ENCODE measurements at regions not wholly inside any gene's neighbourhood (a gene's known extent, or its start where the extent isn't known, plus 50 kb on each side); places are given as distances from the start of the nearest gene placed in this dataset.

GRCh38 chr20:16195671-16196070, 377.6 kb downstream of the KIF16B start:
- Histone ChIP-seq H3K27me3 (replicated peaks in 2 of 5; ENCODE audit: control insufficient read depth in 4 of 5, insufficient read depth in 5 of 5, low read length in 4 of 5) (no peaks in the 10 kb centered on the region), H3K4me3 (ENCODE audit: control insufficient read depth in 1 of 7, extremely low read depth in 1 of 7, insufficient read depth in 4 of 7, low read depth in 2 of 7, low read length in 6 of 7) (no peak overlapping the region), H3K36me3 (ENCODE audit: control insufficient read depth in 4 of 4, insufficient read depth in 4 of 4, low read length in 3 of 4) (no peaks in the 10 kb centered on the region), H3K4me1 (ENCODE audit: control extremely low read depth in 1 of 4, control insufficient read depth in 4 of 4, insufficient read depth in 4 of 4, low read length in 3 of 4) (no peaks in the 10 kb centered on the region), H3K27ac (ENCODE audit: insufficient read depth in 1 of 2, low read depth in 1 of 2, low read length in 2 of 2, poor library complexity in 1 of 2, severe bottlenecking in 2 of 2) (no peak overlapping the region), H3K9me3 (ENCODE audit: control extremely low read depth in 1 of 5, control insufficient read depth in 4 of 5, insufficient read depth in 2 of 5, low read depth in 1 of 5, low read length in 4 of 5) (peaks cover 0 to 2% (median 0%) of the 10 kb centered on the region in 5 experiments)
- ChIA-PET CTCF (no interaction called here), POLR2A (no interaction called here)
- DNase-seq, result no peak

- DNase-seq, result no peak
- POLR2A ChIA-PET, result no interaction called here
- Histone ChIP-seq H3K27me3 (replicated peaks in 2 of 5; ENCODE audit: control insufficient read depth in 4 of 5, insufficient read depth in 5 of 5, low read length in 4 of 5) (no peaks in the 10 kb centered on the region), H3K9me3 (ENCODE audit: control extremely low read depth in 1 of 5, control insufficient read depth in 4 of 5, insufficient read depth in 2 of 5, low read depth in 1 of 5, low read length in 4 of 5) (peaks cover 0 to 2% (median 0%) of the 10 kb centered on the region in 5 experiments), H3K36me3 (ENCODE audit: control insufficient read depth in 4 of 4, insufficient read depth in 4 of 4, low read length in 3 of 4) (no peaks in the 10 kb centered on the region), H3K27ac (ENCODE audit: insufficient read depth in 1 of 2, low read depth in 1 of 2, low read length in 2 of 2, poor library complexity in 1 of 2, severe bottlenecking in 2 of 2) (no peak overlapping the region), H3K4me3 (ENCODE audit: control insufficient read depth in 1 of 7, extremely low read depth in 1 of 7, insufficient read depth in 4 of 7, low read depth in 2 of 7, low read length in 6 of 7) (no peak overlapping the region), H3K4me1 (ENCODE audit: control extremely low read depth in 1 of 4, control insufficient read depth in 4 of 4, insufficient read depth in 4 of 4, low read length in 3 of 4) (no peaks in the 10 kb centered on the region)
- 93% methylated on average over 1 of the region's 2 CpGs for WGBS (ENCODE audit: insufficient coverage)
- CTCF ChIA-PET, result interaction anchor here (0.8 kb wide), 1 partner anchor 12 kb away, joined by 3 read pairs; no protein-coding TSS in a partner anchor
Observed at GRCh38 chr20:16194617-16195360, 378.5 kb downstream of the KIF16B start.

DNA sequence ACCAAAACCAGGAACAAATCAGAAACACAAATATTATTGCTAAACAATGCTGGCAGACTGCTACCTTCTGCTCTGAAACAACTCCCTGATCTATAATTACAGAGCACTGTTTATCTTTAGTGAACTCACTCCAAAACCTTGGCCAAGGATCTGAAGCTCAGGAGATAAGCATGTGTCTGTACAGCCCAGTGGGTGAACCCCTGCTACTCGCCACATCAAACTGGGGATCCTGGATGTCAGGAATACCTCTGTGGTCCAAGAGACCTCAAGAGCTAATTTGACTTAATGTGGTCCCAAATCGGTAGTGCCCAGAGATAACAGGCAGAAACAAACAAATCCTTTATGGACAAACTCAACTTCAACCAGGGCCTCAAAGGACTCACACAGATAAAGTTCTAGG, 381.8 kb downstream of the KIF16B start:
- Histone ChIP-seq H3K27ac (ENCODE audit: insufficient read depth in 1 of 2, low read depth in 1 of 2, low read length in 2 of 2, poor library complexity in 1 of 2, severe bottlenecking in 2 of 2) (no peak overlapping the region), H3K4me1 (ENCODE audit: control extremely low read depth in 1 of 4, control insufficient read depth in 4 of 4, insufficient read depth in 4 of 4, low read length in 3 of 4) (no peaks in the 10 kb centered on the region), H3K27me3 (replicated peaks in 2 of 5; ENCODE audit: control insufficient read depth in 4 of 5, insufficient read depth in 5 of 5, low read length in 4 of 5) (no peaks in the 10 kb centered on the region), H3K9me3 (ENCODE audit: control extremely low read depth in 1 of 5, control insufficient read depth in 4 of 5, insufficient read depth in 2 of 5, low read depth in 1 of 5, low read length in 4 of 5) (peaks cover 0 to 11% (median 5%) of the 10 kb centered on the region in 5 experiments), H3K36me3 (ENCODE audit: control insufficient read depth in 4 of 4, insufficient read depth in 4 of 4, low read length in 3 of 4) (no peaks in the 10 kb centered on the region), H3K4me3 (ENCODE audit: control insufficient read depth in 1 of 7, extremely low read depth in 1 of 7, insufficient read depth in 4 of 7, low read depth in 2 of 7, low read length in 6 of 7) (no peak overlapping the region)
- CTCF ChIA-PET, result no interaction called here
- POLR2A ChIA-PET, result no interaction called here
- WGBS (ENCODE audit: insufficient coverage), result 88% methylated on average over 2 of the region's 2 CpGs
- DNase-seq, result no peak

GRCh38 chr20:16189371-16189770, 383.9 kb downstream of the KIF16B start:
- H3K36me3 ChIP-seq (ENCODE audit: control insufficient read depth in 4 of 4, insufficient read depth in 4 of 4, low read length in 3 of 4), result no peaks in the 10 kb centered on the region
- POLR2A ChIA-PET, result no interaction called here
- no peak overlapping the region for H3K27ac ChIP-seq (ENCODE audit: insufficient read depth in 1 of 2, low read depth in 1 of 2, low read length in 2 of 2, poor library complexity in 1 of 2, severe bottlenecking in 2 of 2)
- CTCF ChIA-PET, result no interaction called here
- no peak overlapping the region for H3K4me3 ChIP-seq (ENCODE audit: control insufficient read depth in 1 of 7, extremely low read depth in 1 of 7, insufficient read depth in 4 of 7, low read depth in 2 of 7, low read length in 6 of 7)
- 95% methylated on average over 4 of the region's 4 CpGs for WGBS (ENCODE audit: insufficient coverage)
- peaks cover 0 to 11% (median 5%) of the 10 kb centered on the region in 5 experiments for H3K9me3 ChIP-seq (ENCODE audit: control extremely low read depth in 1 of 5, control insufficient read depth in 4 of 5, insufficient read depth in 2 of 5, low read depth in 1 of 5, low read length in 4 of 5)
- H3K27me3 ChIP-seq (replicated peaks in 2 of 5; ENCODE audit: control insufficient read depth in 4 of 5, insufficient read depth in 5 of 5, low read length in 4 of 5), result no peaks in the 10 kb centered on the region
- no peak for DNase-seq
- H3K4me1 ChIP-seq (ENCODE audit: control extremely low read depth in 1 of 4, control insufficient read depth in 4 of 4, insufficient read depth in 4 of 4, low read length in 3 of 4), result no peaks in the 10 kb centered on the region

- no peaks in the 10 kb centered on the region for H3K4me1 ChIP-seq (ENCODE audit: control extremely low read depth in 1 of 4, control insufficient read depth in 4 of 4, insufficient read depth in 4 of 4, low read length in 3 of 4)
- H3K4me3 ChIP-seq (ENCODE audit: control insufficient read depth in 1 of 7, extremely low read depth in 1 of 7, insufficient read depth in 4 of 7, low read depth in 2 of 7, low read length in 6 of 7), result no peak overlapping the region
- 100% methylated on average over 2 of the region's 2 CpGs for WGBS (ENCODE audit: insufficient coverage)
- ChIA-PET POLR2A (no interaction called here), CTCF (no interaction called here)
- DNase-seq, result no peak
- no peaks in the 10 kb centered on the region for H3K27me3 ChIP-seq (replicated peaks in 2 of 5; ENCODE audit: control insufficient read depth in 4 of 5, insufficient read depth in 5 of 5, low read length in 4 of 5)
- no peak overlapping the region for H3K27ac ChIP-seq (ENCODE audit: insufficient read depth in 1 of 2, low read depth in 1 of 2, low read length in 2 of 2, poor library complexity in 1 of 2, severe bottlenecking in 2 of 2)
- H3K9me3 ChIP-seq (ENCODE audit: control extremely low read depth in 1 of 5, control insufficient read depth in 4 of 5, insufficient read depth in 2 of 5, low read depth in 1 of 5, low read length in 4 of 5), result peaks cover 0 to 11% (median 5%) of the 10 kb centered on the region in 5 experiments
- no peaks in the 10 kb centered on the region for H3K36me3 ChIP-seq (ENCODE audit: control insufficient read depth in 4 of 4, insufficient read depth in 4 of 4, low read length in 3 of 4)
Observed at GRCh38 chr20:16187956-16188616, 385.2 kb downstream of the KIF16B start.

DNA sequence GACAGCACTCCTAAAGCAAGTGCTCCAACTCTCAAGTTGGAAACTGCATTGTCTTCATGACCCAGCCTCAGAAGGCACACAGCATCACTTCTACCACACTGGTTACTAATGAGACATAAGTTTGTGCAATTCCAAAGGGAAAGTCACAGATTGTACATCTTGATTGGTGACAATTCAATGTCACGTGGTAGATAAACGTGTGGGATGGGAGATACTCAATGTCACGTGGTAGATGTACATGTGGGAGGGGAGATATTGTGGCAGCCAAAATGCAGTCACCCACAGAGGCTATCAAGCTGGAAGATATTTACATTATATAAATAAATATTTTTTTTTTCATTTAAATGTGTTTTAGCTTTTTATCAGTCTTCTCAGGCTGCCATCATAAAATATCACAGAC, 393.3 kb downstream of the KIF16B start:
- POLR2A ChIA-PET, result no interaction called here
- DNase-seq, result no peak
- Histone ChIP-seq H3K9me3 (ENCODE audit: control extremely low read depth in 1 of 5, control insufficient read depth in 4 of 5, insufficient read depth in 2 of 5, low read depth in 1 of 5, low read length in 4 of 5) (peaks cover 0 to 2% (median 0%) of the 10 kb centered on the region in 5 experiments), H3K4me1 (ENCODE audit: control extremely low read depth in 1 of 4, control insufficient read depth in 4 of 4, insufficient read depth in 4 of 4, low read length in 3 of 4) (peaks cover 0 to 3% (median 1%) of the 10 kb centered on the region in 4 experiments), H3K27ac (ENCODE audit: insufficient read depth in 1 of 2, low read depth in 1 of 2, low read length in 2 of 2, poor library complexity in 1 of 2, severe bottlenecking in 2 of 2) (no peak overlapping the region), H3K36me3 (ENCODE audit: control insufficient read depth in 4 of 4, insufficient read depth in 4 of 4, low read length in 3 of 4) (no peaks in the 10 kb centered on the region), H3K27me3 (replicated peaks in 2 of 5; ENCODE audit: control insufficient read depth in 4 of 5, insufficient read depth in 5 of 5, low read length in 4 of 5) (no peaks in the 10 kb centered on the region), H3K4me3 (ENCODE audit: control insufficient read depth in 1 of 7, extremely low read depth in 1 of 7, insufficient read depth in 4 of 7, low read depth in 2 of 7, low read length in 6 of 7) (no peak overlapping the region)
- CTCF ChIA-PET, result interaction anchor here (1.5 kb wide), 1 partner anchor 23 kb away, joined by 3 read pairs; no protein-coding TSS in a partner anchor
- 100% methylated on average over 2 of the region's 3 CpGs for WGBS (ENCODE audit: insufficient coverage)

DNA sequence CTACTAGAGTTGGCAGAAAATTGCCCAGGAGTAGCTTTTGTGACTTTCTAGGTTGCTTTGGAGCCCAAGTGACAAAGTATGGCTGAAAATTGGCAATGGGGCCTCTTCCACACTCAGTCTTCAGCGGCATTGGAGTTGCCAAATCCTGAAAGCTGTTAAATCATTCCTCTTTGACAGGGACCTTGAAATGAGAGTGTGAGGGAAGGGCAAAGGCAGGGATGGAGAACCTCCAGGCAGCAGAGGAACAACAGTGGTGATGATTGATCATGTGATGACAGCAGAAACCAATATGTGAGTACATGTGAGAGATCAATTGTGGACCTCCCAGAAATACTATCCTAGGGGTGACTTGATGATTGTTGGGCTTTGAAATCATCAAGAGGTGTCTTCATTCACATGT, 393.9 kb downstream of the KIF16B start:
- Histone ChIP-seq H3K4me3 (ENCODE audit: control insufficient read depth in 1 of 7, extremely low read depth in 1 of 7, insufficient read depth in 4 of 7, low read depth in 2 of 7, low read length in 6 of 7) (no peak overlapping the region), H3K27me3 (replicated peaks in 2 of 5; ENCODE audit: control insufficient read depth in 4 of 5, insufficient read depth in 5 of 5, low read length in 4 of 5) (no peaks in the 10 kb centered on the region), H3K36me3 (ENCODE audit: control insufficient read depth in 4 of 4, insufficient read depth in 4 of 4, low read length in 3 of 4) (no peaks in the 10 kb centered on the region), H3K4me1 (ENCODE audit: control extremely low read depth in 1 of 4, control insufficient read depth in 4 of 4, insufficient read depth in 4 of 4, low read length in 3 of 4) (peaks cover 0 to 3% (median 1%) of the 10 kb centered on the region in 4 experiments), H3K27ac (ENCODE audit: insufficient read depth in 1 of 2, low read depth in 1 of 2, low read length in 2 of 2, poor library complexity in 1 of 2, severe bottlenecking in 2 of 2) (no peak overlapping the region), H3K9me3 (ENCODE audit: control extremely low read depth in 1 of 5, control insufficient read depth in 4 of 5, insufficient read depth in 2 of 5, low read depth in 1 of 5, low read length in 4 of 5) (peaks cover 0 to 2% (median 0%) of the 10 kb centered on the region in 5 experiments)
- WGBS (ENCODE audit: insufficient coverage), result 100% methylated on average over 1 of the region's 1 CpG
- no peak for DNase-seq
- ChIA-PET POLR2A (no interaction called here), CTCF (interaction anchor here (1.5 kb wide), 1 partner anchor 23 kb away, joined by 3 read pairs; no protein-coding TSS in a partner anchor)
